GM18867 (cell line): ENCODE measurements at regions not wholly inside any gene's neighbourhood (a gene's known extent, or its start where the extent isn't known, plus 50 kb on each side); places are given as distances from the start of the nearest gene placed in this dataset.

Experiments used
- ATAC-seq: cut with Tn5 transposase; IDR thresholded peaks from one replicate; pipeline ENCODE4 v1.9.1; 2021; ENCODE audit warnings: mild to moderate bottlenecking, moderate library complexity; ENCODE audit not compliant: unreplicated experiment

- no peak for ATAC-seq
Measured at GRCh38 chr1:73953586-73953985, 244.4 kb downstream of the LRRIQ3 start.

- ATAC-seq = no peak
Measured at GRCh38 chr1:73953186-73953585, 244.8 kb downstream of the LRRIQ3 start.

- no peak for ATAC-seq
Measured at GRCh38 chr1:73948055-73948454, 249.9 kb downstream of the LRRIQ3 start.

GRCh38 chr1:73947009-73947408 is 251.0 kb downstream of the LRRIQ3 start:
- ATAC-seq = no peak

- no peak for ATAC-seq
Measured at GRCh38 chr1:73943270-73943669, 254.7 kb downstream of the LRRIQ3 start.

- no peak for ATAC-seq
Measured at GRCh38 chr1:73930293-73930692, 267.7 kb downstream of the LRRIQ3 start.

- no peak for ATAC-seq
Measured at GRCh38 chr1:73914951-73915350, 283.0 kb downstream of the LRRIQ3 start.

GRCh38 chr1:73913025-73913424 is 285.0 kb downstream of the LRRIQ3 start:
- ATAC-seq = no peak

GRCh38 chr1:73911849-73912248 is 286.1 kb downstream of the LRRIQ3 start:
- ATAC-seq = no peak

GRCh38 chr1:73910466-73910865 is 287.5 kb downstream of the LRRIQ3 start:
- ATAC-seq = no peak

- no peak for ATAC-seq
Measured at GRCh38 chr1:73910062-73910461, 287.9 kb downstream of the LRRIQ3 start.

GRCh38 chr1:73909043-73909562 is 288.9 kb downstream of the LRRIQ3 start:
- ATAC-seq = no peak

GRCh38 chr1:73907051-73907450 is 290.9 kb downstream of the LRRIQ3 start:
- ATAC-seq = no peak

GRCh38 chr1:73903092-73903491 is 294.9 kb downstream of the LRRIQ3 start:
- peak; percentile 74 for ATAC-seq

- ATAC-seq = peak; percentile 64
Measured at GRCh38 chr1:73901738-73902137, 296.2 kb downstream of the LRRIQ3 start.

GRCh38 chr1:73899311-73899710 is 298.7 kb downstream of the LRRIQ3 start:
- ATAC-seq = no peak

- ATAC-seq = no peak
Measured at GRCh38 chr1:73898540-73898939, 299.4 kb downstream of the LRRIQ3 start.

GRCh38 chr1:73887412-73887811 is 310.6 kb downstream of the LRRIQ3 start:
- ATAC-seq = no peak

- no peak for ATAC-seq
Measured at GRCh38 chr1:73886716-73887115, 311.3 kb downstream of the LRRIQ3 start.

- no peak for ATAC-seq
Measured at GRCh38 chr1:73874806-73875205, 323.2 kb downstream of the LRRIQ3 start.

GRCh38 chr1:73868810-73869336 is 329.1 kb downstream of the LRRIQ3 start:
- ATAC-seq = no peak

GRCh38 chr1:73862355-73862754 is 335.6 kb downstream of the LRRIQ3 start:
- no peak for ATAC-seq

- no peak for ATAC-seq
Measured at GRCh38 chr1:73860421-73860950, 337.5 kb downstream of the LRRIQ3 start.
